Kidney (tissue), 13 donors: ENCODE measurements at regions not wholly inside any gene's neighbourhood (a gene's known extent, or its start where the extent isn't known, plus 50 kb on each side); places are given as distances from the start of the nearest gene placed in this dataset.
"Not testable (repeated sequence)": the region's sequence is repeated elsewhere in the genome, so short reads cannot be mapped to it uniquely, and the experiment has no call there.

Experiments
- DNase-seq, 5 donors: peaks; one replicate each; pipeline ENCODE4 v3.0.0-alpha.2; 2013 to 2020
- FAIRE-seq: peaks from 2 replicates; lab custom pipeline; 2012; peaks lifted over from hg19 to GRCh38; lab: Jason Lieb, UNC
- H3K27ac ChIP-seq, 2 donors: one replicate each; pipeline ENCODE4 v1.7.0; 2013; ENCODE audit warnings: low read depth in 2 of 2, low read length in 2 of 2, inconsistent platforms in 1 of 2
- H3K27me3 ChIP-seq: one replicate; pipeline ENCODE4 v1.7.1; 2013; ENCODE audit warnings: low read length, inconsistent platforms; ENCODE audit not compliant: control insufficient read depth, insufficient read depth
- H3K36me3 ChIP-seq, 3 donors: one replicate each; pipeline versions ENCODE4 v1.7.0 to v1.7.1; 2013; ENCODE audit warnings: low read length in 3 of 3, control low read depth in 1 of 3, inconsistent platforms in 1 of 3; ENCODE audit not compliant: insufficient read depth in 3 of 3, control insufficient read depth in 2 of 3
- H3K4me1 ChIP-seq, 3 donors: one replicate each; pipeline versions ENCODE4 v1.7.0 to v1.7.1; 2013; ENCODE audit warnings: low read length in 3 of 3, inconsistent platforms in 1 of 3, low read depth in 1 of 3; ENCODE audit not compliant: control insufficient read depth in 2 of 3, insufficient read depth in 2 of 3
- H3K4me3 ChIP-seq, 3 donors: one replicate each; pipeline versions ENCODE4 v1.7.0 to v1.8.1; 2013; ENCODE audit warnings: low read length in 3 of 3, control low read depth in 1 of 3, inconsistent platforms in 1 of 3
- H3K9ac ChIP-seq, 3 donors: one replicate each; pipeline versions ENCODE4 v1.7.0 to v1.7.1; 2013; ENCODE audit warnings: low read length in 3 of 3, control low read depth in 1 of 3, inconsistent platforms in 1 of 3
- H3K9me3 ChIP-seq, 3 donors: one replicate each; pipeline versions ENCODE4 v1.7.0 to v1.7.1; 2013; ENCODE audit warnings: low read length in 3 of 3, control low read depth in 1 of 3, inconsistent platforms in 1 of 3; ENCODE audit not compliant: control insufficient read depth in 2 of 3, insufficient read depth in 1 of 3
- CTCF ChIP-seq: IDR thresholded peaks from 3 replicates; pipeline ENCODE4 v1.5.1; 2012; ENCODE audit warnings: mild to moderate bottlenecking, moderate library complexity, borderline replicate concordance; ENCODE audit not compliant: insufficient read depth; ENCODE audit errors: extremely low read depth
- intact Hi-C: fragments of 100-400 bp; cut with DNase I; formaldehyde crosslinking; loops from one replicate; pipeline ENCODE4 v1.11.1; 2022
- donor health status: control.
- donor health status: control.
- donor health status: control.
- donor health status: control.
- donor health status: control.
- donor health status: DM: yes; HTN: yes; CAD: no.
- donor health status: Normal renal cell carcinoma (clear cell type).

GRCh38 chr11:16527525-16528246 is 171.3 kb upstream of the SOX6 start:
- Histone ChIP-seq H3K27me3 (no peaks in the 10 kb centered on the region), H3K4me3 (no peak overlapping the region), H3K9me3 (no peaks in the 10 kb centered on the region), H3K36me3 (no peaks in the 10 kb centered on the region), H3K4me1 (peaks cover 0 to 3% (median 0%) of the 10 kb centered on the region in 3 donors), H3K9ac (no peak overlapping the region), H3K27ac (no peak overlapping the region)
- no peak for DNase-seq
- intact Hi-C loops, result no loop called here
- no peak for TF ChIP-seq CTCF
- no peak for FAIRE-seq

- intact Hi-C loops, result no loop called here
- H3K9ac ChIP-seq, result no peak overlapping the region
- H3K4me1 ChIP-seq, result peaks cover 0 to 3% (median 0%) of the 10 kb centered on the region in 3 donors
- H3K27me3 ChIP-seq, result no peaks in the 10 kb centered on the region
- H3K36me3 ChIP-seq, result no peaks in the 10 kb centered on the region
- no peak for FAIRE-seq
- H3K9me3 ChIP-seq, result no peaks in the 10 kb centered on the region
- DNase-seq, result peak in 2 of 5 donors; percentile 22 to 23
- TF ChIP-seq CTCF, result no peak
- H3K27ac ChIP-seq, result no peak overlapping the region
- H3K4me3 ChIP-seq, result no peak overlapping the region
Observed at GRCh38 chr11:16526947-16527346, 170.6 kb upstream of the SOX6 start.

GRCh38 chr11:16520713-16521112 is 164.4 kb upstream of the SOX6 start:
- H3K9ac ChIP-seq, intact Hi-C loops, H3K4me1 ChIP-seq, H3K4me3 ChIP-seq, FAIRE-seq, H3K9me3 ChIP-seq, H3K36me3 ChIP-seq, DNase-seq, H3K27me3 ChIP-seq, H3K27ac ChIP-seq: not testable (repeated sequence)

GRCh38 chr11:16512899-16513241 is 156.5 kb upstream of the SOX6 start:
- intact Hi-C loops, result no loop called here

More at GRCh38 chr11:16512899-16513241, 156.5 kb upstream of the SOX6 start:
- Histone ChIP-seq H3K9me3 (no peaks in the 10 kb centered on the region), H3K27ac (no peak overlapping the region), H3K27me3 (no peaks in the 10 kb centered on the region), H3K4me3 (no peak overlapping the region), H3K36me3 (no peaks in the 10 kb centered on the region), H3K9ac (no peak overlapping the region), H3K4me1 (no peaks in the 10 kb centered on the region)
- FAIRE-seq (no peak), DNase-seq (no peak)
- no peak for TF ChIP-seq CTCF
